Inferior parietal cortex (tissue), 1 donor: ENCODE measurements at regions not wholly inside any gene's neighbourhood (a gene's known extent, or its start where the extent isn't known, plus 50 kb on each side); places are given as distances from the start of the nearest gene placed in this dataset.

Experiments used
- DNase-seq: peaks from one replicate; pipeline ENCODE4 v3.0.0-alpha.2; 2016; ENCODE audit errors: extremely low spot score

GRCh38 chr13:69571606-69572323 lies 535.9 kb upstream of the ATXN8OS start:
- DNase-seq: no peak

- no peak for DNase-seq
Observed at GRCh38 chr13:69567514-69567913, 540.1 kb upstream of the ATXN8OS start.

GRCh38 chr13:69566104-69566716 lies 541.4 kb upstream of the ATXN8OS start:
- no peak for DNase-seq

- no peak for DNase-seq
Observed at GRCh38 chr13:69565334-69565733, 542.3 kb upstream of the ATXN8OS start.

GRCh38 chr13:69556540-69557196 lies 551.0 kb upstream of the ATXN8OS start:
- DNase-seq: no peak

- no peak for DNase-seq
Observed at GRCh38 chr13:69553976-69554375, 553.6 kb upstream of the ATXN8OS start.

GRCh38 chr13:69551193-69551592 lies 556.4 kb upstream of the ATXN8OS start:
- no peak for DNase-seq

GRCh38 chr13:69547780-69548179 lies 559.8 kb upstream of the ATXN8OS start:
- DNase-seq: no peak

- DNase-seq: no peak
Observed at GRCh38 chr13:69545551-69545950, 562.1 kb upstream of the ATXN8OS start.

- DNase-seq: peak; percentile 17
Observed at GRCh38 chr13:69524459-69525150, 583.0 kb upstream of the ATXN8OS start.

- DNase-seq: peak; percentile 55
Observed at GRCh38 chr13:69496981-69497380, 610.6 kb upstream of the ATXN8OS start.

GRCh38 chr13:69495096-69495495 lies 612.5 kb upstream of the ATXN8OS start:
- DNase-seq: no peak

GRCh38 chr13:69487576-69487975 lies 620.0 kb upstream of the ATXN8OS start:
- DNase-seq: no peak

- no peak for DNase-seq
Observed at GRCh38 chr13:69485991-69486592, 621.5 kb upstream of the ATXN8OS start.

GRCh38 chr13:69477451-69477850 lies 630.2 kb upstream of the ATXN8OS start:
- no peak for DNase-seq

GRCh38 chr13:69474011-69474685 lies 633.5 kb upstream of the ATXN8OS start:
- DNase-seq: no peak

GRCh38 chr13:69468624-69469023 lies 639.0 kb upstream of the ATXN8OS start:
- no peak for DNase-seq

GRCh38 chr13:69461397-69461796 lies 646.2 kb upstream of the ATXN8OS start:
- no peak for DNase-seq

GRCh38 chr13:69459346-69459745 lies 648.3 kb upstream of the ATXN8OS start:
- no peak for DNase-seq

GRCh38 chr13:69458013-69458412 lies 649.6 kb upstream of the ATXN8OS start:
- DNase-seq: no peak

- no peak for DNase-seq
Observed at GRCh38 chr13:69450245-69450644, 657.4 kb upstream of the ATXN8OS start.
